GM18951 (cell line): ENCODE measurements at regions not wholly inside any gene's neighbourhood (a gene's known extent, or its start where the extent isn't known, plus 50 kb on each side); places are given as distances from the start of the nearest gene placed in this dataset.

Source experiments
- POLR2A ChIP-seq: IDR thresholded peaks from 4 replicates; pipeline ENCODE4 v1.6.1; 2011; ENCODE audit warnings: mild to moderate bottlenecking; ENCODE audit not compliant: insufficient read length, insufficient read depth; ENCODE audit errors: extremely low read depth
- in situ Hi-C: fragments of 300-500 bp; cut with MboI; formaldehyde crosslinking; loops from one replicate; pipeline ENCODE4 v1.12.0; 2022; ENCODE audit warnings: low sequenced_read_pairs, mixed read lengths, inconsistent platforms; ENCODE audit not compliant: unreplicated experiment

- no peak for TF ChIP-seq POLR2A
- in situ Hi-C loops: no loop called here
Observed at GRCh38 chr2:7977981-7978380, 703.9 kb upstream of the ID2 start.

DNA sequence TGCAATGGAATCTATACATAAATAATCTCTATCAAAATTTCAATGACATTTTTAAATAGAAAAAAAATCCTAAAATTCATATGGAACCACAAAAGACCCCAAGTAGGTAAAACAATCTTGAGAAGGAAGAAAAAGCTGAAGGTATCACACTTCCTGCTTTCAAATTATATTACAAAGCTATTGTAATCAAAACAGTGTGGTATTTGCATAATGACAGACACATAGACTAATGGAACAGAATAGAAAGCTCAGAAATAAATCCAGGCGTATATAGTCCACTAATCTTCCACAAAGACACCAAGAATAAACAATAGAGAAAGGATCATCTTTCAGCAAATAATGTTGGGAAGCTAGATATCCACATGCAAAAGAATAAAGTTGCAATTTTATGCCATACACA lies 699.8 kb upstream of the ID2 start:
- in situ Hi-C loops: no loop called here

DNA sequence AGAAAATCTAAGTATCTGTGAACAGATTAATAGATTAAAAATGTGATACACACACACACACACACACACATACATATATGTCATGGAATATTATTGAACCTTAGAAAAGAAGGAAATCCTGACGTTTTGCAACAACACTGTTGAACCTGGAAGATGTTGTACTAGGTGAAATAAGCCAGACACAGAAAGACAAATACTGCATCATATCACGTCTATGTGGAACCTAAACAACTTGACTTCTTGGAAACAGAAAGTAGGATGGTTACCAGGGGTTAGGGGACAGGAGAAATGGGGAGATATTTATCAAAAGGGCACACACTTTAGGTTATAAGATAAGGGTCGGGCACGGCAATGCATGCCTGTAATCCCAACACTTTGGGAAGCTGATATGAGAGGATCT lies 698.4 kb upstream of the ID2 start:
- in situ Hi-C loops: no loop called here

More for the DNA sequence above, 699.8 kb upstream of the ID2 start:
- no peak for TF ChIP-seq POLR2A

DNA sequence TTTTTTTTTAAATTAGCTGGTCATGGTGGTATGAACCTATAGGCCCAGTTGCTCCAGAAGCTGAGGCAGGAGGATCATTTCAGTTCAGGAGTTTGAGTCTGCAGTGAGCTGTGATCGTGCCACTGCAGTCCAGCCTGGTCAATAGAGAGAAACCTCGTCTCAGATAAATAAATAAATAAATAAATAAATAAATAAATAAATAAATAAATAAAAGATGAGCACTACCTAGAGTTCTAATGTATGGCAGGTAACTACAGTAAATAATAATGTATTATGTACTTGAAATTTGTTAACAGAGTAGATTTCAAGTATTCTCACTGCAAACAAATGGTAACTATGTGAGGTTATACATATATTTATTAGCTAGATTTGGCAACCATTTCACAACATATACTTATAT lies 697.9 kb upstream of the ID2 start:
- no peak for TF ChIP-seq POLR2A
- in situ Hi-C loops: no loop called here

More for the DNA sequence above, 698.4 kb upstream of the ID2 start:
- no peak for TF ChIP-seq POLR2A

- no peak for TF ChIP-seq POLR2A
- in situ Hi-C loops: no loop called here
Observed at GRCh38 chr2:7984693-7985353, 697.0 kb upstream of the ID2 start.

- in situ Hi-C loops: no loop called here
- TF ChIP-seq POLR2A: no peak
Observed at GRCh38 chr2:7986431-7986830, 695.4 kb upstream of the ID2 start.

DNA sequence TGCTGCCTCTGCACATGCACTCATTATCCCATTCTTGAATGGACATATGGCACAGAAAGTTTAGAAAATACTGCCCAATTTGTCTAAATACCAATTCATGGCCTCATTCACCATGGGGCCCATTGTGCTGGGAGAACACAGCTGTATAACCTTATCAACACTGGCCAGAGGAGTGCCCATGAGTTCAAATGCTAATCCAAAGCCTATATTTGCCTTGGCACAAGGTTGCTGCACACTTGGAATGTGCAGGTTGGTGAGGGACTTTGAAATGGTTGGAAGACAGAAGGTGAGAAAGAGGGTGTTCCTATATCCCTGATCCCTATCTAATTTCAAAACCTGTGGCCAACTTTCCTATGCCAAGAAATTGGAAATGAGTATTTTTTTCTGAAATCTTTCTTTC lies 693.9 kb upstream of the ID2 start:
- no peak for TF ChIP-seq POLR2A
- in situ Hi-C loops: no loop called here

GRCh38 chr2:7988440-7988839 lies 693.4 kb upstream of the ID2 start:
- in situ Hi-C loops: no loop called here
- no peak for TF ChIP-seq POLR2A

DNA sequence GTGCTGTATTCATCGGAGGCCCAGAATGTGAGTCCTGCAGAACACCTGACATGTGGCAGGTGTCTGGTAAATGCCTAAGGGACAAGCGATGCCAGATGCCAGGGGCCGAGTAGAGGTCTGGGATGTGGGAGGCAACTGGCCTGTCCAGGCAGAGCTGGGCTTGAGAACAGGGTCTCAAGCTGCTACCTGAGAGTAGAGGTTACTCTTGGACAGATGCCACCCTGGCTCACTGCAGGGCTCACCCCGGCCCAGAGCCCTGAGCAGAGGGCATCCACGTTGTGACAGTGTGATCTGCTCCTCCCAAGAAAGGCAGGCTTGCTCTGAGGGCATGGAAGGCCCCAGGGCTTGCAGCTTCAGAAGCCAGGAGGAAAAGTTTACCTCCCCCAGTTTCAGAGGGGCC lies 692.0 kb upstream of the ID2 start:
- TF ChIP-seq POLR2A: no peak
- in situ Hi-C loops: no loop called here

DNA sequence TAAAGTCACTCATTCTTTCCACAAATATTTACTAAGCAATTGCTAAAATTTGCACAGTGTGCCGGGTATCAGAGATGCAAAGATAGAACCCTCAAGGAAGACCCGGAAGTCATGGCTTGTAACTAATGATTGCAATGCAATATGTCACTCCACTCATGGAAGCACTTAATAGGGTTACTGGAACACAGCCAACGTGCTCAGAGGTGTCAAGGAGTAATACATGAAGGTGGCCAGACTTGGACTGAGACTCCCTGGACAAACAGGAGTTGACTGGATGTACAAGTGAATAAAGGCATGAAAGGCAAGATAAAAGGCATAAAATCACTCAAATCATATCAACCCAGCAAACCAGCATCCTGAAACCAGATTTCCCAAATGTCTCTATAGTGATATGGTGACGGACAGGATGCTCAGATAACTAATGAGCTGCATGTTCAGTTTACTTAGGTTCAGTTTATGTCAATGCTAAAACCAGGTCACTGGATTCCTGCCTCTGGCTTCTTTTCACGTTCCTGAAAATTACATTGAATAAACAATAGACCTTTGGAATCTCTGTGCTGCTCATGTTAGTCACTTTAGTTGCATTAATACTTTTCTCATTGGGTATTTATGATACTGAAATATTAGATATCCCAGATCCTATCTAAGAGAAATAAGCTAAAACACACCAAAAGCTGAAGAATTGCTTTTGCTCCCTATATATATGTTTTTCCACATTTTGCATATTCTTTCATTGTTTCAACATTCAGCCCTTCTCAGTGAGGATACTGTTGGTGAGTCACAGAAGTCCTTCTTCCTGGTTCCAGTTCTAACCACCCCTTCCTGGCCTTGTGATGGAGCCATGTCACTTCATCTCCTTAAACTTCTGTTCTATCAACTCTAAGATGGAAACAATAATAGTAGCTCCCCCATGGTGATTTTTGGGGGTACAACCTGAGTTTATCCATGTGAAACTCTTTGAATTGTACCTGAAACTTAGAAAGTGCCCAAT lies 688.9 kb upstream of the ID2 start:
- no peak for TF ChIP-seq POLR2A
- in situ Hi-C loops: no loop called here

DNA sequence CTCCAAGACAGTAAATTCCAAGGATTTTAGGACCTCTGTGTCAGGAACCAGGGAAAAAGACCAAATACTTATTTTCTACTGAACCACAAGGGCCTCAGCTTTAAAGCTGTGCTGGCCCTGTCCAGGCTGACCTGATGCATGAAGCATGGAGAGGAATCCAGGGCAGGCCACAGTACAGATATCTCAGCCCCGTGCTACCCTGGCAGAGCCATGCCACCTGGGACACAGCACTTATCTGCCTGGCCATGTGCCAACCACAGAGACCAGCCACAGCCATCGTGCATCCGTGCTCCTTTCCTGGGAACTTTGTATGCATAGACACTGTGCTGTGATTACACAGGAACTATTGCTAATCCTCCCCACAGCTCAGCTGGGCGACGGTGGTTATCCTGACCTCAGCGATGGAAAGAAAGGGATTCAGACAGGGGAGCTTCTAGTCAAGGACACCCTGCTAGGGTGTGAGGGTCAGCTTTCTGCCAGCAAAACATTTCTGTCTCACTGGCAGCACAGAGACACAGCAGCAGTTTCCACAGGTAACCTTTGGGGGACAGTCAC lies 687.4 kb upstream of the ID2 start:
- in situ Hi-C loops: no loop called here
- TF ChIP-seq POLR2A: no peak

DNA sequence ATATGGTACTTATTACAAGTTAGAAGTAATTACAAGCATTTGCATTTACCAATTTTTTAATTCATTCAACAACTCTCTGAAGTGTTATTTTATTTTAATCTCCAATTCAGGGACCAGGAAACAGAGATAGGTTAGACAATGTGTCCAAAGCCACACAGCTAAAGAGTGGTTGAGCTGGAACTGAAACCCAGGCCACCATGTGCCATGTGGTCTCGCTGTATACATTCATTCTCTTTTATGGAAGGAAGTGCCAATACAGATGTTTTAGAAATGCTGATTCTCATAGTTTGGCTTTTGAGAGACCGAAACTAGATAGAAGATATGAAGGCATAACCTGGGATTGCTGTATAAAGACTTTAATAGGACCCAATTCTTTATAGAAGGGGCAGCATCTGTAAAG lies 684.6 kb upstream of the ID2 start:
- in situ Hi-C loops: no loop called here
- TF ChIP-seq POLR2A: no peak

DNA sequence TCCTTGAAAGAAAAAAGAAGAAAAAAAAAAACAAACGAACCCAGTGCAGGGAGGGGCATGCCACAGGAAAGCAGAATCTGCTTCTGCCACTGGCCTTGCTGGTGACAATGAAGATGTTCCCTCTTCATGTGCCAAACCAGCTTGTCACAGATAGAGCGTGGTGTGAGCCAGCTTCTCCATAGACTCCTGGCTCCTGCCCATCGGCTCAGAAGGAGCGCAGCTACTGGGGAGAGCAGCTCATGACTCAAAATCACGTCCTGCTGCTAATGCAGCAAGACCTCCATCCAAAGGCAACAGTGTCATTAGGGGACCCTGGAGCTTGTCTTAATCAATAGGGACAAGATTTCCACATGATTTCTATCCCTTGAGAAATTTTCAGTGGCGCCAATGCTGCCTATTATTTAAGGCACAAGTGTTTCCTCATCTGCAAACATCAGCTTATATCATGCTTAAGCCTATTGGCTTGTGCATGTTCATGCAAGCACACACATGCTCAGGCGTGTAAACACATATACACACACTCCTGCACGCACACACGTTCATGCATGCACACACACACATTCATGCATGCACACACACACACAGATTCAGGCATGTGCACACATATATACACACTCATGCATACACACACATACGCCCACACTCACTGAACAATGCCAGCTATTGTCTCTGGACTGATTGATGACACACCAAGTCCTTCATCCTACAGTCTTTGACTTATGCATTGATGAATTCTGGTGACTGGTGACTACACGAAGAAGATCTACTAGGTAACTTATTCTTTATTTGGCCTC lies 682.0 kb upstream of the ID2 start:
- no peak for TF ChIP-seq POLR2A
- in situ Hi-C loops: no loop called here

GRCh38 chr2:8000870-8001269 lies 681.0 kb upstream of the ID2 start:
- in situ Hi-C loops: no loop called here

More at GRCh38 chr2:8000870-8001269, 681.0 kb upstream of the ID2 start:
- no peak for TF ChIP-seq POLR2A
